ENCODE measurements at regions not wholly inside any gene's neighbourhood (a gene's known extent, or its start where the extent isn't known, plus 50 kb on each side); places are given as distances from the start of the nearest gene placed in this dataset.
"Not testable (repeated sequence)": the region's sequence is repeated elsewhere in the genome, so short reads cannot be mapped to it uniquely, and the experiment has no call there.

GRCh38 chr3:110938629-110939028 is 133.0 kb upstream of the NECTIN3 start:
- Histone ChIP-seq H3K9ac (ENCODE audit: low read depth in 1 of 2, low read length in 2 of 2) (no peak overlapping the region), H3K27ac (ENCODE audit: low read depth in 2 of 2, low read length in 2 of 2) (no peak overlapping the region), H3K4me1 (ENCODE audit: control insufficient read depth in 2 of 2, insufficient read depth in 2 of 2, low read length in 2 of 2) (no peaks in the 10 kb centered on the region), H3K9me3 (ENCODE audit: control insufficient read depth in 2 of 2, low read length in 2 of 2) (no peaks in the 10 kb centered on the region), H3K27me3 (ENCODE audit: control insufficient read depth in 2 of 2, insufficient read depth in 2 of 2, low read length in 2 of 2) (no peaks in the 10 kb centered on the region), H3K4me3 (ENCODE audit: low read length in 2 of 2) (no peak overlapping the region), H3K36me3 (ENCODE audit: control insufficient read depth in 2 of 2, insufficient read depth in 2 of 2, low read length in 2 of 2) (no peaks in the 10 kb centered on the region)

- Histone ChIP-seq H3K27me3 (ENCODE audit: control insufficient read depth in 2 of 2, insufficient read depth in 2 of 2, low read length in 2 of 2) (no peaks in the 10 kb centered on the region), H3K4me3 (ENCODE audit: low read length in 2 of 2) (no peak overlapping the region)
Observed at GRCh38 chr3:110940055-110940454, 131.6 kb upstream of the NECTIN3 start.

GRCh38 chr3:110944782-110945181 is 126.8 kb upstream of the NECTIN3 start:
- H3K9ac ChIP-seq (ENCODE audit: low read depth in 1 of 2, low read length in 2 of 2): no peak overlapping the region
- H3K27me3 ChIP-seq (ENCODE audit: control insufficient read depth in 2 of 2, insufficient read depth in 2 of 2, low read length in 2 of 2): no peaks in the 10 kb centered on the region
- no peaks in the 10 kb centered on the region for H3K4me1 ChIP-seq (ENCODE audit: control insufficient read depth in 2 of 2, insufficient read depth in 2 of 2, low read length in 2 of 2)
- H3K36me3 ChIP-seq (ENCODE audit: control insufficient read depth in 2 of 2, insufficient read depth in 2 of 2, low read length in 2 of 2): no peaks in the 10 kb centered on the region
- H3K4me3 ChIP-seq (ENCODE audit: low read length in 2 of 2): no peak overlapping the region
- peaks cover 0 to 4% of the 10 kb centered on the region in 2 donors for H3K9me3 ChIP-seq (ENCODE audit: control insufficient read depth in 2 of 2, low read length in 2 of 2)
- no peak overlapping the region for H3K27ac ChIP-seq (ENCODE audit: low read depth in 2 of 2, low read length in 2 of 2)

More at GRCh38 chr3:110940055-110940454, 131.6 kb upstream of the NECTIN3 start:
- H3K36me3 ChIP-seq (ENCODE audit: control insufficient read depth in 2 of 2, insufficient read depth in 2 of 2, low read length in 2 of 2): no peaks in the 10 kb centered on the region
- no peak overlapping the region for H3K9ac ChIP-seq (ENCODE audit: low read depth in 1 of 2, low read length in 2 of 2)
- H3K9me3 ChIP-seq (ENCODE audit: control insufficient read depth in 2 of 2, low read length in 2 of 2): no peaks in the 10 kb centered on the region
- no peaks in the 10 kb centered on the region for H3K4me1 ChIP-seq (ENCODE audit: control insufficient read depth in 2 of 2, insufficient read depth in 2 of 2, low read length in 2 of 2)
- H3K27ac ChIP-seq (ENCODE audit: low read depth in 2 of 2, low read length in 2 of 2): no peak overlapping the region

- no peaks in the 10 kb centered on the region for H3K27me3 ChIP-seq (ENCODE audit: control insufficient read depth in 2 of 2, insufficient read depth in 2 of 2, low read length in 2 of 2)
- peaks cover 0 to 4% of the 10 kb centered on the region in 2 donors for H3K9me3 ChIP-seq (ENCODE audit: control insufficient read depth in 2 of 2, low read length in 2 of 2)
Observed at GRCh38 chr3:110946810-110947209, 124.8 kb upstream of the NECTIN3 start.

GRCh38 chr3:110949194-110949593 is 122.4 kb upstream of the NECTIN3 start:
- H3K9me3 ChIP-seq (ENCODE audit: control insufficient read depth in 2 of 2, low read length in 2 of 2); H3K27ac ChIP-seq (ENCODE audit: low read depth in 2 of 2, low read length in 2 of 2); H3K27me3 ChIP-seq (ENCODE audit: control insufficient read depth in 2 of 2, insufficient read depth in 2 of 2, low read length in 2 of 2); H3K36me3 ChIP-seq (ENCODE audit: control insufficient read depth in 2 of 2, insufficient read depth in 2 of 2, low read length in 2 of 2); H3K9ac ChIP-seq (ENCODE audit: low read depth in 1 of 2, low read length in 2 of 2); H3K4me3 ChIP-seq (ENCODE audit: low read length in 2 of 2); H3K4me1 ChIP-seq (ENCODE audit: control insufficient read depth in 2 of 2, insufficient read depth in 2 of 2, low read length in 2 of 2): not testable (repeated sequence)

More at GRCh38 chr3:110946810-110947209, 124.8 kb upstream of the NECTIN3 start:
- Histone ChIP-seq H3K4me1 (ENCODE audit: control insufficient read depth in 2 of 2, insufficient read depth in 2 of 2, low read length in 2 of 2) (no peaks in the 10 kb centered on the region), H3K36me3 (ENCODE audit: control insufficient read depth in 2 of 2, insufficient read depth in 2 of 2, low read length in 2 of 2) (no peaks in the 10 kb centered on the region), H3K4me3 (ENCODE audit: low read length in 2 of 2) (no peak overlapping the region), H3K27ac (ENCODE audit: low read depth in 2 of 2, low read length in 2 of 2) (no peak overlapping the region), H3K9ac (ENCODE audit: low read depth in 1 of 2, low read length in 2 of 2) (no peak overlapping the region)

- Histone ChIP-seq H3K4me1 (ENCODE audit: control insufficient read depth in 2 of 2, insufficient read depth in 2 of 2, low read length in 2 of 2) (no peaks in the 10 kb centered on the region), H3K27me3 (ENCODE audit: control insufficient read depth in 2 of 2, insufficient read depth in 2 of 2, low read length in 2 of 2) (no peaks in the 10 kb centered on the region), H3K36me3 (ENCODE audit: control insufficient read depth in 2 of 2, insufficient read depth in 2 of 2, low read length in 2 of 2) (no peaks in the 10 kb centered on the region), H3K4me3 (ENCODE audit: low read length in 2 of 2) (no peak overlapping the region), H3K9ac (ENCODE audit: low read depth in 1 of 2, low read length in 2 of 2) (no peak overlapping the region), H3K27ac (ENCODE audit: low read depth in 2 of 2, low read length in 2 of 2) (no peak overlapping the region), H3K9me3 (ENCODE audit: control insufficient read depth in 2 of 2, low read length in 2 of 2) (no peaks in the 10 kb centered on the region)
Observed at GRCh38 chr3:110955301-110955880, 116.2 kb upstream of the NECTIN3 start.

GRCh38 chr3:110956081-110956480 is 115.5 kb upstream of the NECTIN3 start:
- Histone ChIP-seq H3K9me3 (ENCODE audit: control insufficient read depth in 2 of 2, low read length in 2 of 2) (no peaks in the 10 kb centered on the region), H3K27ac (ENCODE audit: low read depth in 2 of 2, low read length in 2 of 2) (no peak overlapping the region), H3K36me3 (ENCODE audit: control insufficient read depth in 2 of 2, insufficient read depth in 2 of 2, low read length in 2 of 2) (no peaks in the 10 kb centered on the region), H3K27me3 (ENCODE audit: control insufficient read depth in 2 of 2, insufficient read depth in 2 of 2, low read length in 2 of 2) (no peaks in the 10 kb centered on the region), H3K4me1 (ENCODE audit: control insufficient read depth in 2 of 2, insufficient read depth in 2 of 2, low read length in 2 of 2) (no peaks in the 10 kb centered on the region), H3K4me3 (ENCODE audit: low read length in 2 of 2) (no peak overlapping the region), H3K9ac (ENCODE audit: low read depth in 1 of 2, low read length in 2 of 2) (no peak overlapping the region)

GRCh38 chr3:110957247-110958025 is 114.2 kb upstream of the NECTIN3 start:
- Histone ChIP-seq H3K9me3 (ENCODE audit: control insufficient read depth in 2 of 2, low read length in 2 of 2) (no peaks in the 10 kb centered on the region), H3K27me3 (ENCODE audit: control insufficient read depth in 2 of 2, insufficient read depth in 2 of 2, low read length in 2 of 2) (no peaks in the 10 kb centered on the region), H3K27ac (ENCODE audit: low read depth in 2 of 2, low read length in 2 of 2) (no peak overlapping the region), H3K36me3 (ENCODE audit: control insufficient read depth in 2 of 2, insufficient read depth in 2 of 2, low read length in 2 of 2) (no peaks in the 10 kb centered on the region), H3K9ac (ENCODE audit: low read depth in 1 of 2, low read length in 2 of 2) (no peak overlapping the region), H3K4me1 (ENCODE audit: control insufficient read depth in 2 of 2, insufficient read depth in 2 of 2, low read length in 2 of 2) (no peaks in the 10 kb centered on the region), H3K4me3 (ENCODE audit: low read length in 2 of 2) (no peak overlapping the region)

- Histone ChIP-seq H3K4me1 (ENCODE audit: control insufficient read depth in 2 of 2, insufficient read depth in 2 of 2, low read length in 2 of 2) (no peaks in the 10 kb centered on the region), H3K9me3 (ENCODE audit: control insufficient read depth in 2 of 2, low read length in 2 of 2) (no peaks in the 10 kb centered on the region), H3K4me3 (ENCODE audit: low read length in 2 of 2) (no peak overlapping the region), H3K9ac (ENCODE audit: low read depth in 1 of 2, low read length in 2 of 2) (no peak overlapping the region), H3K36me3 (ENCODE audit: control insufficient read depth in 2 of 2, insufficient read depth in 2 of 2, low read length in 2 of 2) (no peaks in the 10 kb centered on the region), H3K27me3 (ENCODE audit: control insufficient read depth in 2 of 2, insufficient read depth in 2 of 2, low read length in 2 of 2) (no peaks in the 10 kb centered on the region), H3K27ac (ENCODE audit: low read depth in 2 of 2, low read length in 2 of 2) (no peak overlapping the region)
Observed at GRCh38 chr3:110958313-110959147, 113.1 kb upstream of the NECTIN3 start.

GRCh38 chr3:110965976-110966375 is 105.6 kb upstream of the NECTIN3 start:
- H3K9ac ChIP-seq (ENCODE audit: low read depth in 1 of 2, low read length in 2 of 2): no peak overlapping the region
- no peaks in the 10 kb centered on the region for H3K36me3 ChIP-seq (ENCODE audit: control insufficient read depth in 2 of 2, insufficient read depth in 2 of 2, low read length in 2 of 2)
- no peak overlapping the region for H3K4me3 ChIP-seq (ENCODE audit: low read length in 2 of 2)
- H3K27me3 ChIP-seq (ENCODE audit: control insufficient read depth in 2 of 2, insufficient read depth in 2 of 2, low read length in 2 of 2): no peaks in the 10 kb centered on the region
- H3K27ac ChIP-seq (ENCODE audit: low read depth in 2 of 2, low read length in 2 of 2): no peak overlapping the region
- H3K4me1 ChIP-seq (ENCODE audit: control insufficient read depth in 2 of 2, insufficient read depth in 2 of 2, low read length in 2 of 2): no peaks in the 10 kb centered on the region
- H3K9me3 ChIP-seq (ENCODE audit: control insufficient read depth in 2 of 2, low read length in 2 of 2): peaks cover 2 to 4% of the 10 kb centered on the region in 2 donors
